ENCODE measurements at regions not wholly inside any gene's neighbourhood (a gene's known extent, or its start where the extent isn't known, plus 50 kb on each side); places are given as distances from the start of the nearest gene placed in this dataset.

DNA sequence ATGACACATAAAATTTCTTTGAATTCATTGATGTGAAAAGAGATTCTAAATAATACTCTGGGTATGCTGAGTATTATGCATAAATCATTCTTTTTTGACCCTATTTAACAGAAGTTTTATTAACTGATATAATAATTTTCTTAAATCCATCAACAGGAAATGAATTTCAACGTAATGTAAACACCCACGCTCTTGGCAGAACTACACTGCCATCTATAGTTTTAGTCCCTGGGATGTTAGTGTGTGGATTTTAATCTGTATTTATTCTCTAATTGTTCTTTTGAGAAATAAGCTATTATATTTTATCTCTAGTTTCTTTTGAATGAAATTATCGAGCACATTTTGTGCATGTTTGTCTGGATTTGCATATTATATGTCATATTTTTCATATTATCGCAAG lies 666.8 kb upstream of the NDST4 start:
- no peak for DNase-seq (ENCODE audit: low spot score)

DNA sequence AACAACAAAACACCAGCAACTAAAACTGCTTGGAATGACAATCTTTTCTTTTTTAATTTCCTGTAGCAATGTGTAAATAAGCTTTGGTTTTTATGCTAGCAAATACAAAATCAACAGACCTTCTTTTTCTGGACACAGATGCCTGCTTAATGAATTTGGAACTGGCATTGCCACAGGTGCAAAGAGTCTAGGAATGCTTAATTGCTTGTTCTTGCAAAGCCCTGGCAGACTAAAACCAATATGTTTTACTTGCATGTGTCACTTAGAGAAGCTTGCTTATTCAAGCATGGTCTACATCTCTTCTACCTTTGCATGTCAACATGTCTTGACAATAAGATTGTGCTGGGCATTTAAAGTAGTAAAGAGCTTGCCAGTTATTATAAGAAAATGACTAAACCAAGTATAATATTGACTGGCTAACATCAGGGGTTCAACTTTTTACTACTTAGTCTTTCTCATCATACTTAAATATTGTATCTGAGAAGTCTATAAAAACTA lies 656.7 kb upstream of the NDST4 start:
- no peak for DNase-seq (ENCODE audit: low spot score)

DNA sequence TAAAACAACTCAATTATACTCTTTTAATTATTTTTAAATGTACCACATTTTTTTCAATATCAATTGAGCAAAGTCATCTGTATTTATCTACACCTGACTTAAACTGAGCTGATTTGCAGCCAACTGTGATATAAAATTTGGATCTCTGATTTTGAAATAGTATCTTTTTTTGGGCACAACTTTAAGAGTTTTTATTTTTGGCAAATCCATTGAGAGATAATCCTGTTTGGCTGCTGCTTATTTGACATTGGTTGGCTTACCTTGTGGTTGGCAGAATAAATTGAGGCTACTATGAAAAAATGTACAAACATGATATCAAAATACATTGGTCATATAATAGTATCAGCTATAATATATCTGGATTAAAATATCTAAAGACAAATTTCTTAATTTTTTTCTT lies 656.0 kb upstream of the NDST4 start:
- no peak for DNase-seq (ENCODE audit: low spot score)

DNA sequence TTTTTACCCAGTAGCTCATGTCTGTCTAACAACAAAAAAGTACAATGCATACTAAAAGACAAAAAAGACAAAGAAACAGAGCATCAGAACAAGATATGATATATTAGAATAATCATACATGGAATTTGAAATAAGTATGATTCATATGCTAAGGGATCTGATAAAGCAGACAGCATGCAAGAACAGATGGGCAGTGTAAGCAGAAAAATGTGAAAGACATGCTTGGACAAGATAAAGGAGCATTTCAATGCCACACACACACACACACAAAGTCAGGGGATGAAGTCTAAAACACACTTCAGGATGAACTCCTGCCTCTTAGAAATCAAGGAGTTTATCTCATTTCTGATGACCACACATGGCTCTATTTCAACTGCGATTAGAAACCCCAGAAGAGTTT lies 649.6 kb upstream of the NDST4 start:
- no peak for DNase-seq (ENCODE audit: low spot score)

DNA sequence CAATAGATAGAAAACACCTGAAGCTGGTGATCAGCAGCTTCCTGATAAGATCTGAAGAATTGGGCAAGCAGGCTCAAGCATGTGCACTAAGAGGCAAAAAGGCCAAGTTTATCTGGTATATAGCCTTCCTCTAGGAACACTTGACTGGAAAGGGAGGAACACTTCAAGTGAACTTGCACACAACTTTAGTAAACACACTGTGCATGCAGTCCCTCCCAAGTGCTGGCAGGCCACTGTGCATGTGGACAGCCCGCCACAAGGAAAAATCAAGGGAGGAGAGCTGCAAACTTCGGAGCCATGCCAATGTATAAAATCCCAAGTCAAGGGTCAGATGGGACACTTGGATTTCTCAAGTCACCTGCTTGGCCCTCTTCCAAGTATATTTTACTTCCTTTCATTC lies 645.8 kb upstream of the NDST4 start:
- DNase-seq (ENCODE audit: low spot score): no peak

DNA sequence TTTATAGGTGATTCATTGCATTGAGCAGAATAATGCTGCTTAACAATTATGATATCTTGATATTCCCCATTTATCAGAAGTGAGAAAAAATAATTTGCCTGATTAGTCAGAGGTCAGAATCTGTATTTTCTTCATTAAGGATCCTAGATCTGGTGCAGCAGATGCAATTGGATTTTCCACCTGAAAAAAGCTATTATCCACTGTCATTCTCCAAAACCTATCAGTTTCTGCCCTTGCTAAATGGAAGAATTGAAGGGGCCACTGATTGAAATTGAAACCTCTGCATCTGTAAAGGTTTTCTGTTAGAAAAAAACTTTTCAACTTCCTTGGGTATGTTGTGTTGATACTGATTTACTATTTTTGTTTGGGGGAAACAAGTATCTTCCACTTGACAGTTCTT lies 636.0 kb upstream of the NDST4 start:
- no peak for DNase-seq (ENCODE audit: low spot score)

DNA sequence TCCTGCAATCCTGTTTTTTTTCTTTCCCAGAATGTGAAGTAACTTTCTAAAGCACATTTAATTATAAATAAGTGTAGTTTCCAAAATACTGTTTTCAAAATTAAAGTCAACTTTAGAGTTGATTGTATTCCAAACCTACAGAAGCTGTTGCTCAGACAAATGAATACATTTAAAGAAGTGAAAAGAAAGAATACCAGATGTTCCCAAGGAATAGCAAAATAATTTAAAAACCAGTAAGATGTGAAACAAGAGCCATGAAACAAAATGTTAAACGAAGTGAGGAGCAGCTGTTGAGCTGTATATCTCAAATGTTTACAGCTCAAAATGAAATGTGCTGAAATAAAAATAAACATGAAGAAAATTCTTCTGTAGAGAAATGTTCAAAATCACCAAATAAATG lies 627.4 kb upstream of the NDST4 start:
- no peak for DNase-seq (ENCODE audit: low spot score)

DNA sequence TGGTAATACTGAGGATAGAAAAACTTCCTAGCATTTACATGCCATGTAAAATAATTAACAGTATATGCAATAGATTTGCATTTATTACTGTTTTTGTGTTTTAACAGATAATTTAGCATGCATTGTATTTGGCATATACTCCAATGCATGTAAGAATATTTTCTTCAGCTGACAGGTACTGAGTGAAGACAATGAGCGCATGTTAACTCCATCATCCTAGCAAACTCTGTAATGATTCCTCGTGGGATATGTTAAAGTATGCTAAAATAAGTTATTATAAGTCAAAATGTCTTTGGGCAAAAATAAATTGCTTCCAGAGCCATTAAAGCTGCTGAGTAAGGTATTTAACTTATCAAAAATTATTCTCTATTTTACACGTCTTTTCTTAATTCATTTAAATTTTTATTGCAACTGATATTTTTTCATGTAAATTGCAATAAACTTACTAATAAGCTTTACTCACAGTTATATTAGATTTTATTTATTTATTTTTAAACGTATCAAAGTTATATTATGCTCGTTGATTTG lies 616.4 kb upstream of the NDST4 start:
- DNase-seq (ENCODE audit: low spot score): no peak

DNA sequence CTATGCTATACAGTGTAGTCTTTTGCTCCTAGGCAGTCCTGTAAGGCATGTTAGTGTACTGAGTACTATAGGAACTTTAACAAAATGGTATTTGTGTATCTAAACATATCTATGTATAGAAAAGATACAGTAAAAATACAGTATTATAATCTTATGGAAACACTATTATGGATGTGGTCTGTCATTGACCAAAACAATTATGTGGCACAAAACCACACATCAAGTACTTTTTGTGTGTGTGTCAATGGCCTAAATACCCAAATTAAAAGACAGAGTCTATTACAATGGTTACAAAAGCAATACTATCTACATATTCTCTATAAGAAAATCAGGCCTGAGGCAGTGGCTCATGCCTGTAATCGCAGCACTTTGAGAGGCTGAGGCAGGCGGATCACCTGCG lies 610.2 kb upstream of the NDST4 start:
- no peak for DNase-seq (ENCODE audit: low spot score)

DNA sequence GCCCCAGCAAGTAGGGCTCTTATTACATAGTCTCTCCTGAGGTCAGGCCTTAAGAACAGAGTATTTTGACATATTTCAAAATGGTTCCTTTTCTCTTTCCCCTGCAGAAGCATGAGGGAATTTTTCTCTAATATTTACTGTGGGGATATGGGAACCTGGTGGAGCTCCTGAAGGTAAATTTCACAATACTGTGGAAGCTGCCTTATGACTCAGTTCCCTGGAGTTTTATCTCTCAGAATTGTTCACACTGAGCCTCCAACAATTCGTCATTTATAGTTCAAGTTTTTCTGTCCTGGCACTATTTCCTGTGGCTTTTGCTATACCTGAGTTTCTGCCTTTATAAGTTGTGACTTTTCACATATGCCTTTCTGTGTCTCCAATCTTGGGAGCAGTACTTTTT lies 607.2 kb upstream of the NDST4 start:
- DNase-seq (ENCODE audit: low spot score): no peak

DNA sequence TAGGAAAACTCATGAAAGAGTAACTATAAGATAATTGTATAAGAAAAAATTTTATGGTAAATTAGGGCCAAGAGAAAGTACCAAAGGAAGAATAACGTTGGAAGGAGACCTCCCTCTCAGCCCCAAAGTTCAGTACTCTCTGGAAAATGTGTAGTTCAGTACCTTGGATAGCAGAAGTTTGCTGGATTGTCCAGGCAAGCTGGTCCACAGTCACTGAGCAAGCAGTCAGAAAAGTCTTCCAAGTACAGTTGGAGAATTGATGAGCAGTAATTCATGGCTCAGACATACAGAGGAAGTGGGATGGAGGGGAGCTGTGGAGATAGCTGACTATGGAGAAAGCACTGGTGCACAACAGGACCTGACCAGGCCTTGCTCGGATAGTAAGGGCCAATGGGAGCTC lies 598.2 kb upstream of the NDST4 start:
- DNase-seq (ENCODE audit: low spot score): no peak

DNA sequence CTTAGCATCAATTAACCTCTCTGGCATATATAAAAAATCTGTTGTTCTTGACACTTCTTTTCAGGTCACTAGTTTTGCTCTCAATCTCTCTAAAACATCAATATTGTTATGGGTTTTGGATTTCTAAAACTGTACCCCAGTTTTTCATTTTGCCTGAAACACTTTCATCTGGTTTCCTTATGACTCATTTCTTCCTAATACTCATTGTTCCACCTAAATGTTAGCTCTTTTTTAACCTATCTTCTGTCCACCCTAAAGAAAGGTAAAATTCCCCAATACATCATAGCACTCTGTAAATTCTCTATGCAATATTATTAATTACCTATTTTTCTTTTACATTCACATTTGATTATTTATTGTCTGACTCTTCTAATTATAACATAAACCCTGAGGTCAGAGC lies 575.5 kb upstream of the NDST4 start:
- DNase-seq (ENCODE audit: low spot score): no peak

DNA sequence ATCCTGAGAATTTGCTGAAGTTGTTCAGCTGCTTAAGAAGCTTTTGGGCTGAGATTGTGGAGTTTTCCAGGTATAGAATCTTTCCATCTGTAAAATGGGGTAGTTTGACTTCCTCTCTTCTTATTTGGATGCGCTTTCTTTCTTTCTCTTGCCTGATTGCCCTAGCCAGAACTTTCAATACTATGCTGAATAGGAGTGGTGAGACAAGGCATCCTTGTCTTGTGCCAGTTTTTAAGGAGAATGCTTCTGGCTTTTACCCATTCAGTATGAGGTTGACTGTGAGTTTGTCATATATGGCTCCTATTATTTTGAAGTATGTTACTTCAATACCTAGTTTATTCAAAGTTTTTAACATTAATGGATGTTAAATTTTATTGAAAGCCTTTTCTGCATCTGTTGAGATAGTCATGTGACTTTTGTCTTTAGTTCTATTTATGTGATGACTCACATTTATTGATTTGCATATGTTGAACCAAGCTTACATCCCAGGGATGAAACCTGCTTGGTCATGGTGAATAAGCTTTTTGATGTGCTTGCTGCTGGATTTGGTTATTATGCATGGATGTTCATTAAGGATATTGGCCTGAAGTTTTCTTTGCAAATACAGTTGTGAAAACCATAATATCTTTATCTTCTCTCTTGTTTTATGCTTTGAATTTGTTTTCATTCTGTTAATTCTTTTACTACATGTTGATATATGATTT lies 573.8 kb upstream of the NDST4 start:
- no peak for DNase-seq (ENCODE audit: low spot score)

DNA sequence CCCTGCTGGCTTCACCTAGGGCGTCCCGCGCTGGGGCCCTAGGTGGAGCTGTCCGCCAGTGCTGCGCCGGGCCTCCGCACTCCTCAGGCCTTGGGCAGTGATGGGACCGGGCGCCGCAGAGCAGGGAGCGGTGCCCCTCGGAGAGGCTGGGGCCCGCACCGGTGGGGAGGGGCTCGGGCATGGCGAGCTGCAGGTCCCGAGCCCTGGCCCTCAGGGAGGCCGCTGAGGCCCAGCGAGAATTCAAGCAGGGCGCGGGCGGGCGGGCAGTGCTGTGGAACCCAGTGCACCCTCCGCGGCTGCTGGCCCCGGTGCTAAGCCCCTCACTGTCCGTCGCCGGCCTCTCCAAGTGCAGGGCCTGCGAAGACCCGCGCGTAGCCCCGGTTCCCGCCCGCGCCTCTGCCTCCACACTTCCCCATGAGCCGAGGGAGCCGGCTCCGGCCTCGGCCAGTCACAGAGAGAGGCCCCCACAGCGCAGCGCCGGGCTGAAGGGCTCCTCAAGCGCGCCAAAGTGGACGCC lies 565.1 kb upstream of the NDST4 start:
- DNase-seq (ENCODE audit: low spot score): peak; percentile 14

DNA sequence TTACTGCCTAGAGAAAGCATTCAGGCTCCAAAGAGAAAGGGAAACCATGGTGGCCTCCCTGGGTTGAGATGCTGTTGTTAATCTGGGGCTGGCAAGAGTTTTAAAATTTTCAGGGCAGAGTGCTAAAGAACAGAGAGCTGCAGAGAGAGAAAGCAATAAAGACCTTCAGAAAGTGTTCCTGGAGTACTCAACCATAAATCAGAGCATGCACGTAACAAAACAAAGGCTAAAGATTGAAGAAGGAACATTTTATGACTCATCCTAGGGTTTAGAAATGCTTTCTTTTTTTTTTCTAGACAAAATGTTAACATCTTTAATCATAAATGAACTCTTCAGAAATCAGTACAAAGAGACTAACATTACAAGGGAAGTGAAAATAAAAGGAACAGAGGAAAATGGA lies 562.3 kb upstream of the NDST4 start:
- no peak for DNase-seq (ENCODE audit: low spot score)

DNA sequence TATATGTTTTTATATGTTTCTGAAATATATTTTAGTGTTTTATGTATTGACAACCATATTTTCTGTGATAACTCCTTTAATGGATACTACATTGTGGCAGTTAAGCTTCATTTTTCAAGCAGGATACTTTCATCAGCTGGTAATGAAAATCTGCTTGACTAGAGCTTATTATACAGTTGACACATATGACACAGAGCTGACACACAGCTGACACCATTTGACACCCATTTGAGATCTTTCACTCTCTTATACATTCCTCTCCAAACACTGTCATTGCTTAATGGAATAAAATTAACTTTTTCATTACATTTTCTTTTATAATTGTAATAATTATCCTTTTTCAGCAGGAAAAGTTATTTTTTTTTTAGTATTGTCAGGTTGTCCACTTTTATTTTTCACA lies 561.1 kb upstream of the NDST4 start:
- no peak for DNase-seq (ENCODE audit: low spot score)

DNA sequence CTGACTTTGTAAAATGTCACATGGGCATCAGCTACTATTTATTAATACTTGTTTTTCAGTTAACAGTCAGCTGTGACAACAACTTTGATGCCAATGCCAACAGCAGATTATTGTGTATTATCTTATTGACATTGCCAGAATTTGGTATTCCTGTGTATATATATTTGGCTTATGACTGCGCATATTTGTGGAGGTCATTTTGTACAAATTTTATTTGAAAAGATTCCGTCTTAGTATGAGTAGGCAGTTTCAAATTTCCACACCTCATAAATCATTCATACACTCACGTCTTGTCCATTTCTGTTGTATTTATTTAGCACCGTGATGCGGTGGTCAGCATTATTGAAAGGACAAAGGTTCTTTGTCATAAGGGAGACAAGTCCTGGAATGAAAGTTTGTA lies 558.2 kb upstream of the NDST4 start:
- DNase-seq (ENCODE audit: low spot score): no peak

DNA sequence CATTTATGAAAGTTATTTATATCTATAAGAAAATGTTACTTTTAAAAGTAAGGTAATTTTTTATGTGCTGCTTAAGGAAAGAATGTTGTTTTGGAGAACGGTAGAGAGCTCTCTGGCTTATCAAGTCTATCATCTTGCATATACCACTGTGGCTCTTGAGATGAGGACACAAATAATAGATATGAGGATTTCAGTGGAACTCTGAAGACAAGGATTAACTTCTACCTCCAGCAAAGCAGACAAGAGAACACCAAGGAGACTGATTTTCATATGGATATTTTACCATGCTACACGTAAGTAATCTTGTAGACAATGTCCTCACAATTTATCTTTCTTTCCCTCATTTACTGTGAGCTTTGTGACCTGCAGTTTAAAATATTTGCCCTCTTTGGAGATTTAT lies 557.5 kb upstream of the NDST4 start:
- no peak for DNase-seq (ENCODE audit: low spot score)

DNA sequence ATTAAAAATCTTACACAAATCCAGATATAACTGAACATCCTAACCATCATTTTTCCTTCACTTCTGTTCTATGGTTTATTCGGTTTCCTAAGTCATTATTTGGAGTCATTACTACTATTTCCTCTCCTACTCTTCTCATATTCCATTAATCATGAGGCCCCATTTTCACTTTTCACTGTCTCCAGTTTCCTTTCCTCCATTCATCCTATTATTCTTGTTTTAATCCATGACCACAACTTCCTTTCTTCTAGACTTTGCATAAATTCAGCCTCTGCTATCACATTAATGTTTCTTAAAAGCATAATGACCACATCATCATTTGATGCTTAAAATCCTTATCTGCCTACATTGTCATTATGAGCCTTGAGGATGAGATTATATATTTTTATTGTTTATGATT lies 555.0 kb upstream of the NDST4 start:
- no peak for DNase-seq (ENCODE audit: low spot score)

DNA sequence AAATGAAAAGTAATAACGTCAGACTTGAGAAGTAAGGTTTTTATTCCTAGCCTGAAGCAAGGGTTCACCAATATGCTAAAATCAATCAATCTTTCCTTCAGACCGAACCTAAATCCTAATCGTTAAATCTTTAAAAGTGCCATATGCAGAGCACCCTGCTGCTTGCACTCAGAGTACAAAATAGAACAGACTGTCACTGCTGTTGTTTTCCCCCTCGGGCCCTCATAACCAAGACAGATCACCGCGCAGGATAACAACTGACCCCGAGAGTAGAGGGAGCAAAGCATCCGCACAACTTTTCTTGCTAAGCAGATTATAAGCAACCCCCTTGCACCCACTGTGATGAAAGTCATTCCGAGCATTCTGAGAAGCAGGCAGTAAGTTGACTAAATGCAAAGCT lies 550.9 kb upstream of the NDST4 start:
- DNase-seq (ENCODE audit: low spot score): no peak

DNA sequence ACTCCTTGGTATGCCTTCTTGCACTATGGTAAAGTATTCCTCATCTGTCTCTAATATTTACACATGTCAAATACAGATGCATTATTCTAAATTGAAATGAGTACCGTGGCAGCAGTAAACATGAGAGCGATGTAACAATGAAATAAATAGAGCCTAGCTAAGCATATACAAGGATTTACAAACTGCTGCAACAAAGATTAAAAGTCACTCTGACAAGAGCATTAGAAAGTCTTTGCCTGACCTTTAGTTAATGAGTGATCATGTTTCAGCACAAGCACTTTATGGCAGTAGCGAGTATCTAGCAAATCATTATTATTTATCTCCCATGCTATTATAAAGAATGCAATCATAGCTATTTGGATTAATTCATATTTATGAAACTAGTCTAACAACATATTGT lies 547.0 kb upstream of the NDST4 start:
- DNase-seq (ENCODE audit: low spot score): no peak

DNA sequence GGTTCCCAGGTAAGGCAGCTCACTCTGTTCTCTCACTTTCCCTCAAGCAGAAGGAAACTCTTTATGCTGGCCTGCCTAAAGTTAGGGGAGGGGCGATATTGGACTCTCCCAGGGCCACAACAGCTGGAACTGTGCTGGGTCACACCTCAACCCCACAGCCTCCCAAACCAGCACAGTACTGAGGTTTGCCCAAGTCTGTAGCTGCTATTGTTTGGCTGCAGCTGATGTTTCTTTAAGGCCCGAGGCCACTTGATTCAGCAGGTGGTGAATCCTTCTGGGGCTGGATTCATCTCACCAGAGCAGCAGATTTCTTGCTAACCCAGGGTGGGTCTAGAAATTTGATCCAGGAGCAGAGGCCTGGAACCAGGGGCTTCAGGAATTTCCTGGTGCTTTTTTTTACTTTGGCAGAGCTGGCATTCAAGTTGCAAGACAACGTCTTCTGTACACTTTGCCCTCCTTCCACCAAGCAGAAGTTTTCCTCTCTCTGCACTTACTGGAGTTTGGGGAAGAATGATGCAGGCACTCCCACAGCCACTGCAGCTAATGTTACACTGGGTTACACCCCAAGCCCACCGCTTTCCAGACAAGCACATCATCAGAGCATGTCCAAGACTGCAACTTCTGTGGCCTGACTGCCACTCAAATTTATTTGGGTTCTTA lies 544.7 kb upstream of the NDST4 start:
- DNase-seq (ENCODE audit: low spot score): no peak

DNA sequence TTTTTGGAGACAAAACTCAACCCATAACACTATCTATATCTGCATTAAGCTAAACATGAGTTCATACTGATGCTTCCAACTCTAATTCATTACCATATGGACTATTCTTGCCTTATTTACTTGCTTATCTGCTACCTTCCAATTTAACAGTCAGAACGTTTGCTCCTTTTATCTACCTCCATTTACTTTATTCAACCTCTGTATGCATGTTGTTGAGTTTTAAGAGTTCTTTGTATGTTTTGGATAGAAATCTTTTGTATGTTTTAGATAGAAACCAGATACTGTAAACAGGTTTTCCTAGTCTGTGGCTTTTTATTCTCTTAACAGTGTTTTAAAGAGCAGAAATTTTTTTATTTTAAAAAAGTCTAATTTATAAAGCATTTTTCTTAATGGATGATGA lies 542.2 kb upstream of the NDST4 start:
- no peak for DNase-seq (ENCODE audit: low spot score)

DNA sequence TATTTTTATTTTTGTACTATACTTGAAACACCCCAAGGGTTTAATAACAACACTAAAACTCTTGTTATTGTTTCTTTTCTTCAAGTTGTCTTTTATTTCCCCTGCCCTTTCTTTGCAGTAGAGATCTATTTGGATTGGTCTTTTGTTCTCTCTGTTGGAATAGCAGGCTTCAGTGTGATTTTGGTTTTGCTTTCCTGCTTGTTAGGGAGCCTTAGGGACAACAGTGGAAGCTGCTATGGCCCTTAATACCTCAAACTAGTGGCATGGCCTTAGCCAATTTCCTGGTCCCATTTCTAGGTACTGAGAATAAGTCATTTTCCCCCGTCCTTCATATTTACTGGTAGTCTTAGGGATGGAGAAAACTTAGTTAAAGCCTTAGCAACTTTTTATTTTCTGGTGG lies 535.4 kb upstream of the NDST4 start:
- DNase-seq (ENCODE audit: low spot score): no peak

All from HuH-7 (cell line).